ENCODE measurements at regions not wholly inside any gene's neighbourhood (a gene's known extent, or its start where the extent isn't known, plus 50 kb on each side); places are given as distances from the start of the nearest gene placed in this dataset.

GRCh38 chr9:107103621-107104020, 179.5 kb upstream of the RAD23B start:
- H3K4me2 ChIP-seq (ENCODE audit: low read depth, low read length, poor library complexity, severe bottlenecking): no peak overlapping the region
- no peaks in the 10 kb centered on the region for H3K9me2 ChIP-seq (replicated peaks; ENCODE audit: low read depth, low read length)
- H3K4me1 ChIP-seq (ENCODE audit: insufficient read depth, low read length, poor library complexity, severe bottlenecking): no peaks in the 10 kb centered on the region
- H3K9me3 ChIP-seq (ENCODE audit: insufficient read depth, low read depth, low read length): no peaks in the 10 kb centered on the region
- H3K79me2 ChIP-seq (ENCODE audit: insufficient read depth, low read length): no peaks in the 10 kb centered on the region
- no peaks in the 10 kb centered on the region for H3K36me3 ChIP-seq (ENCODE audit: insufficient read depth, low read length)
- H3K27me3 ChIP-seq (ENCODE audit: insufficient read depth, low read length, poor library complexity, severe bottlenecking): peaks cover 5% of the 10 kb centered on the region
- no peaks in the 10 kb centered on the region for H3F3A ChIP-seq (ENCODE audit: low read depth)
- no peak overlapping the region for H3K9ac ChIP-seq (ENCODE audit: low read depth, low read length, poor library complexity, severe bottlenecking)
- TF ChIP-seq CTCF (conservative IDR thresholded peaks at IDR 0.05; ENCODE audit: low read length) (no peak), EZH2phosphoT487 (IDR thresholded peaks at IDR 0.05; ENCODE audit: borderline replicate concordance) (no peak)
- H2AFZ ChIP-seq (ENCODE audit: low read length): no peak overlapping the region
- H3K4me3 ChIP-seq (ENCODE audit: low read length, poor library complexity, severe bottlenecking): no peak overlapping the region
- H4K20me1 ChIP-seq (ENCODE audit: insufficient read depth, low read length, poor library complexity, severe bottlenecking): no peaks in the 10 kb centered on the region

- Histone ChIP-seq H3K9me3 (ENCODE audit: insufficient read depth, low read depth, low read length) (no peaks in the 10 kb centered on the region), H4K20me1 (ENCODE audit: insufficient read depth, low read length, poor library complexity, severe bottlenecking) (no peaks in the 10 kb centered on the region), H3K4me3 (ENCODE audit: low read length, poor library complexity, severe bottlenecking) (no peak overlapping the region), H3K27me3 (ENCODE audit: insufficient read depth, low read length, poor library complexity, severe bottlenecking) (peaks cover 5% of the 10 kb centered on the region), H3K36me3 (ENCODE audit: insufficient read depth, low read length) (no peaks in the 10 kb centered on the region), H3K4me1 (ENCODE audit: insufficient read depth, low read length, poor library complexity, severe bottlenecking) (no peaks in the 10 kb centered on the region), H3K79me2 (ENCODE audit: insufficient read depth, low read length) (no peaks in the 10 kb centered on the region), H2AFZ (ENCODE audit: low read length) (no peak overlapping the region), H3F3A (ENCODE audit: low read depth) (no peaks in the 10 kb centered on the region), H3K9me2 (replicated peaks; ENCODE audit: low read depth, low read length) (no peaks in the 10 kb centered on the region), H3K4me2 (ENCODE audit: low read depth, low read length, poor library complexity, severe bottlenecking) (no peak overlapping the region), H3K9ac (ENCODE audit: low read depth, low read length, poor library complexity, severe bottlenecking) (no peak overlapping the region)
- TF ChIP-seq CTCF (conservative IDR thresholded peaks at IDR 0.05; ENCODE audit: low read length) (no peak), EZH2phosphoT487 (IDR thresholded peaks at IDR 0.05; ENCODE audit: borderline replicate concordance) (no peak)
Observed at GRCh38 chr9:107105784-107106183, 177.3 kb upstream of the RAD23B start.

GRCh38 chr9:107106416-107106815, 176.7 kb upstream of the RAD23B start:
- Histone ChIP-seq H3K9me2 (replicated peaks; ENCODE audit: low read depth, low read length) (no peaks in the 10 kb centered on the region), H2AFZ (ENCODE audit: low read length) (no peak overlapping the region), H3K27me3 (ENCODE audit: insufficient read depth, low read length, poor library complexity, severe bottlenecking) (peaks cover 5% of the 10 kb centered on the region), H3K36me3 (ENCODE audit: insufficient read depth, low read length) (no peaks in the 10 kb centered on the region), H3F3A (ENCODE audit: low read depth) (no peaks in the 10 kb centered on the region), H3K9me3 (ENCODE audit: insufficient read depth, low read depth, low read length) (no peaks in the 10 kb centered on the region), H4K20me1 (ENCODE audit: insufficient read depth, low read length, poor library complexity, severe bottlenecking) (no peaks in the 10 kb centered on the region), H3K79me2 (ENCODE audit: insufficient read depth, low read length) (no peaks in the 10 kb centered on the region), H3K4me3 (ENCODE audit: low read length, poor library complexity, severe bottlenecking) (no peak overlapping the region), H3K9ac (ENCODE audit: low read depth, low read length, poor library complexity, severe bottlenecking) (no peak overlapping the region), H3K4me1 (ENCODE audit: insufficient read depth, low read length, poor library complexity, severe bottlenecking) (no peaks in the 10 kb centered on the region), H3K4me2 (ENCODE audit: low read depth, low read length, poor library complexity, severe bottlenecking) (no peak overlapping the region)
- TF ChIP-seq EZH2phosphoT487 (IDR thresholded peaks at IDR 0.05; ENCODE audit: borderline replicate concordance): no peak
- TF ChIP-seq CTCF (conservative IDR thresholded peaks at IDR 0.05; ENCODE audit: low read length): no peak

Data from Loucy (cell line).